Osteocyte (in vitro differentiated cells): ENCODE measurements at regions not wholly inside any gene's neighbourhood (a gene's known extent, or its start where the extent isn't known, plus 50 kb on each side); places are given as distances from the start of the nearest gene placed in this dataset.
A peak's percentile ranks its signal among the peaks of the same experiment; 100 is the strongest.
"Not testable (repeated sequence)": the region's sequence is repeated elsewhere in the genome, so short reads cannot be mapped to it uniquely, and the experiment has no call there.

Experiments used
- DNase-seq: peaks from one replicate; pipeline ENCODE4 v3.0.0; 2021; ENCODE audit warnings: mixed read lengths; ENCODE audit not compliant: unreplicated experiment; ENCODE audit errors: extremely low spot score
- H3K27ac Mint-ChIP-seq: one replicate; pipeline ENCODE4 v1.8.0; 2021; ENCODE audit warnings: mild to moderate bottlenecking, mixed read lengths; ENCODE audit not compliant: unreplicated experiment
- H3K27me3 Mint-ChIP-seq: one replicate; pipeline ENCODE4 v1.8.0; 2021; ENCODE audit warnings: mixed read lengths; ENCODE audit not compliant: unreplicated experiment
- H3K36me3 Mint-ChIP-seq: one replicate; pipeline ENCODE4 v1.8.0; 2021; ENCODE audit warnings: mixed read lengths; ENCODE audit not compliant: unreplicated experiment
- H3K4me1 Mint-ChIP-seq: one replicate; pipeline ENCODE4 v1.8.0; 2021; ENCODE audit warnings: mixed read lengths; ENCODE audit not compliant: unreplicated experiment
- H3K4me3 Mint-ChIP-seq: one replicate; pipeline ENCODE4 v1.8.0; 2021; ENCODE audit warnings: mild to moderate bottlenecking, moderate library complexity, mixed read lengths; ENCODE audit not compliant: unreplicated experiment
- H3K9me3 Mint-ChIP-seq: one replicate; pipeline ENCODE4 v1.8.0; 2021; ENCODE audit warnings: mixed read lengths; ENCODE audit not compliant: unreplicated experiment
- TF ChIP-seq, protein P1 (sequence below): fragments of 200-600 bp; sonication (generic); IDR thresholded peaks from 2 replicates; pipeline ENCODE4 v1.5.0; 2021; ENCODE audit warnings: antibody characterized with exemption, mild to moderate bottlenecking, moderate library complexity

DNA sequence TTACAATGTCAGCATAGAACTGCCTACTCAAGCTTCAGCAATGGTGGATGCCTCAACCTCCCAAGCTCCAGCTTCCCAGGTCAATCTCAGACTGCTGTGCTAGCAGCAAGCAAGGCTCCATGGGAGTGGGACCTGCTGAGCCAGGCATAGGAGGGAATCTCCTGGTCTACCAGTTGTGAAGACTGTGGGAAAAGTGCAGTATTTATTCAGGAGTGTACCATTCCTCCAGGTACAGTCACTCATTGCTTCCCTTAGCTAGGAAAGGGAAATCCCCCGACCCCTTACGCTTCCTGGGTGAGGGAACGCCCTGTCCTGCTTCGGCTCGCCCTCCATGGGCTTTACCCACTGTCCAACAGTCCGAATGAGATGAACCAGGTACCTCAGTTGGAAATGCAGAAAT lies 130.3 kb downstream of the ADCYAP1 start:
- TF ChIP-seq, protein P1, sequence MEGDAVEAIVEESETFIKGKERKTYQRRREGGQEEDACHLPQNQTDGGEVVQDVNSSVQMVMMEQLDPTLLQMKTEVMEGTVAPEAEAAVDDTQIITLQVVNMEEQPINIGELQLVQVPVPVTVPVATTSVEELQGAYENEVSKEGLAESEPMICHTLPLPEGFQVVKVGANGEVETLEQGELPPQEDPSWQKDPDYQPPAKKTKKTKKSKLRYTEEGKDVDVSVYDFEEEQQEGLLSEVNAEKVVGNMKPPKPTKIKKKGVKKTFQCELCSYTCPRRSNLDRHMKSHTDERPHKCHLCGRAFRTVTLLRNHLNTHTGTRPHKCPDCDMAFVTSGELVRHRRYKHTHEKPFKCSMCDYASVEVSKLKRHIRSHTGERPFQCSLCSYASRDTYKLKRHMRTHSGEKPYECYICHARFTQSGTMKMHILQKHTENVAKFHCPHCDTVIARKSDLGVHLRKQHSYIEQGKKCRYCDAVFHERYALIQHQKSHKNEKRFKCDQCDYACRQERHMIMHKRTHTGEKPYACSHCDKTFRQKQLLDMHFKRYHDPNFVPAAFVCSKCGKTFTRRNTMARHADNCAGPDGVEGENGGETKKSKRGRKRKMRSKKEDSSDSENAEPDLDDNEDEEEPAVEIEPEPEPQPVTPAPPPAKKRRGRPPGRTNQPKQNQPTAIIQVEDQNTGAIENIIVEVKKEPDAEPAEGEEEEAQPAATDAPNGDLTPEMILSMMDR = no peak
- Mint-ChIP-seq H3K4me1 (peaks cover 8% of the 10 kb centered on the region), H3K27me3 (no peaks in the 10 kb centered on the region), H3K27ac (no peak overlapping the region), H3K9me3 (peaks cover 6% of the 10 kb centered on the region), H3K36me3 (no peaks in the 10 kb centered on the region), H3K4me3 (no peak overlapping the region)
- no peak for DNase-seq

DNA sequence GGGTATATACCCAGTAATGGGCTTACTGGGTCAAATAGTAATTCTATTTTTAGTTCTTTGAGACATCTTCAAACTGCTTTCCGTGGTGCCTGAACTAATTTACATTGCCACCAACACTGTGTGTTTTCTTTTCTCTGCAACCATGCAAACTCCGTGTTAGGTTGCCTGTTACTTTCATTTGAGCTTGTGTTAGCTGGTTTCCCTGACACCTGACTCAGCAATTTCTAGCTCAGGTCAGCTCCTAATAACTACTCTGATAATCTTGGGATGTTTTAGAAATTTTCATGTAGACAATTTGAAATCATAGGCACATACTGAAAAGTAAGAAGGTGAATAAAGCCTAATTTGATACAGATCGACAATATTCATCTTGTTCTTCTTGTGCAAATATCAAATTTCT lies 132.3 kb downstream of the ADCYAP1 start:
- H3K9me3 Mint-ChIP-seq = peaks cover 14% of the 10 kb centered on the region
- TF ChIP-seq, protein P1 = no peak
- no peak overlapping the region for H3K4me3 Mint-ChIP-seq
- no peaks in the 10 kb centered on the region for H3K36me3 Mint-ChIP-seq
- H3K27ac Mint-ChIP-seq = no peak overlapping the region
- no peak for DNase-seq
- peaks cover 8% of the 10 kb centered on the region for H3K4me1 Mint-ChIP-seq
- no peaks in the 10 kb centered on the region for H3K27me3 Mint-ChIP-seq

DNA sequence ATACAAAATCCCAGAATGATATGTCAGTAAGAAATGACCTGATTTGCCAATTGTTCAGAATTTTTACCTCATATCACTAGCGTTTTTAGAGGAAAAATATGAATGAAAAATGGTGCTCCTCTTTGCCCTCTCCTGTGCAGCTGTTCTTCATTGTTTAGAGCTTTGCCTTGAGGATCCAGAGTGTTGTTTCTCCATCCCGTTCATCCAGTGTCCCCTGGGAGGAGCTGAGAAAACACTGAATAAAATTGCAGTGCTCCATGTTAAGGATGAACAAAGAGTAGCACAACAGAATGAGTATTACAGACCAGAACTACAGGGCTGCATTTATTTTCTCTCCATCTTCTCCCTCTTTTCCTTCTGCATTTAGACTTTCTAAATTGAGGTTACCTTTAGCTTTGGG lies 133.1 kb downstream of the ADCYAP1 start:
- H3K27ac Mint-ChIP-seq = peak overlapping the region; percentile 41
- H3K27me3 Mint-ChIP-seq = no peaks in the 10 kb centered on the region
- H3K9me3 Mint-ChIP-seq = peaks cover 16% of the 10 kb centered on the region
- no peaks in the 10 kb centered on the region for H3K36me3 Mint-ChIP-seq
- TF ChIP-seq, protein P1 = no peak
- no peak for DNase-seq
- H3K4me1 Mint-ChIP-seq = peaks cover 8% of the 10 kb centered on the region
- no peak overlapping the region for H3K4me3 Mint-ChIP-seq

DNA sequence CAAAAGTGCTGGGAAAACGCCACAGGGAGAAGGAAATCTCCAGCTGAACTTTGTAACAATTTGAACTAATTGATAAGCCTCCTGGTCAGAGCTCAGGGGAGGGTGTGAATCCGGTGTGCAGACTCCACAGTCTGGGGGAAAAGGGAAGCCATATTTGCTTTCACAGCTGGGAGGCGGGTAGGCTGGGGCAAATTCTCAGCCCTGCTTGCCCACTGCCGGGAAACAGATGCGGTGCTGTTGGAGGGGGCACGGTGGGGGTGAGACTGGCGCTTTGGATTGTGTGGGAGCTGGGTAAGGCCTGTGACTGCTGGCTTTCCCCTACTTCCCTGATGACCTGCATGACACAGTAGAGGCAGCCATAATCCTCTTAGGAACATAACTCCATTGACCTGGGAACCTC lies 134.8 kb downstream of the ADCYAP1 start:
- DNase-seq = no peak
- Mint-ChIP-seq H3K36me3 (no peaks in the 10 kb centered on the region), H3K9me3 (peaks cover 18% of the 10 kb centered on the region), H3K4me1 (peaks cover 8% of the 10 kb centered on the region), H3K27ac (no peak overlapping the region), H3K27me3 (no peaks in the 10 kb centered on the region), H3K4me3 (no peak overlapping the region)
- TF ChIP-seq, protein P1 = no peak

DNA sequence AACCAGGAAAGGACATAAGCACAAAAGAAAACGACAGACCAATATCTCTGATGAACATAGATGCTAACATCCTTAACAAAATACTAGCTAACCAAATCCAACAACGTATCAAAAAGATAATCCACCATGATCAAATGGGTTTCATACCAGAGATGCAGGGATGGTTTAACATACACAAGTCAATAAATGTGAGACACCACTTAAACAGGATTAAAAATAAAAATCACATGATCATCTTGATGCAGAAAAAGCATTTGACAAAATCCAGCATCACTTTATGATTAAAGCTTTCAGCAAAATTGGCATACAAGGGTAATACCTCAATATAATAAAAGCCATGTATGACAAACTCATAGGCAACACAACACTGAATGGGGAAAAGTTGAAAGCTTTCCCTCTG lies 138.4 kb downstream of the ADCYAP1 start:
- H3K4me3 Mint-ChIP-seq, H3K36me3 Mint-ChIP-seq, DNase-seq, H3K27ac Mint-ChIP-seq, H3K27me3 Mint-ChIP-seq, H3K4me1 Mint-ChIP-seq: not testable (repeated sequence)
- H3K9me3 Mint-ChIP-seq = peaks cover 18% of the 10 kb centered on the region

DNA sequence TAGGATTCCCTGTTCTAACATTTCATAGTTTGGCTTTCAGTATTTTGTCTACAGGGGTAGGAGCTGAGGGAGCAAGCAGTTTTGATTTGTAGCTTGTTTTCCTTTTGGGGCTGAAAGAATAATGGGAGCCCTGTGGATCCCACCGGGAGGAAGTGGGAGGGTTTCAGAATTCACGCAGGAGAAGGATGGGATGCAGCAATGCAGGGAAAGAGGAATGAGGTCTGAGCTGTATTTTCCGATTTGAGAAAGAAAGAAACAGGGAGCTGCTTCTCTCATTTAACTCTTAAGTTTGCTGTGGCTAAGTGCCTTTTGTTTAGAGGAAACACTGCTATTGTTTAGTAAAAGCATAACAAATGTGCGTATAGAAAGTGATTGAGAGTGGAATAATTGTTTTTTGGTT lies 141.0 kb downstream of the ADCYAP1 start:
- Mint-ChIP-seq H3K27me3 (no peaks in the 10 kb centered on the region), H3K4me3 (peak overlapping the region; percentile 29), H3K9me3 (peaks cover 12% of the 10 kb centered on the region), H3K27ac (no peak overlapping the region), H3K36me3 (no peaks in the 10 kb centered on the region), H3K4me1 (no peaks in the 10 kb centered on the region)
- no peak for DNase-seq
- TF ChIP-seq, protein P1 = no peak
